Smooth muscle cell (in vitro differentiated cells): ENCODE measurements at regions not wholly inside any gene's neighbourhood (a gene's known extent, or its start where the extent isn't known, plus 50 kb on each side); places are given as distances from the start of the nearest gene placed in this dataset.

Experiments
- DNase-seq: peaks from one replicate; lab custom pipeline; 2025; ENCODE audit not compliant: unreplicated experiment; lab: John Stamatoyannopoulos, UW
- H2AFZ ChIP-seq: fragments of 200-600 bp; sonication (generic); 2 replicates; pipeline ENCODE4 v1.6.0; 2016; ENCODE audit warnings: antibody characterized with exemption, low read depth, mild to moderate bottlenecking
- H3F3A ChIP-seq: fragments of 200-600 bp; sonication (generic); 2 replicates; pipeline ENCODE4 v1.6.0; 2017; ENCODE audit warnings: antibody characterized with exemption, low read depth
- H3K27ac ChIP-seq: fragments of 200-600 bp; sonication (generic); 2 replicates; pipeline ENCODE4 v1.5.1; 2016; ENCODE audit warnings: low read depth, mild to moderate bottlenecking
- H3K27me3 ChIP-seq: fragments of 200-600 bp; sonication (generic); 2 replicates; pipeline ENCODE4 v1.6.1; 2016; ENCODE audit warnings: low read depth, mild to moderate bottlenecking
- H3K36me3 ChIP-seq: fragments of 200-600 bp; sonication (generic); 2 replicates; pipeline ENCODE4 v1.5.1; 2016; ENCODE audit warnings: low read depth
- H3K4me1 ChIP-seq: fragments of 200-600 bp; sonication (generic); 2 replicates; pipeline ENCODE4 v1.5.1; 2016; ENCODE audit warnings: low read depth
- H3K4me2 ChIP-seq: fragments of 200-600 bp; sonication (generic); 2 replicates; pipeline ENCODE4 v1.6.0; 2016; ENCODE audit warnings: mild to moderate bottlenecking
- H3K4me3 ChIP-seq: fragments of 200-600 bp; sonication (generic); 2 replicates; pipeline ENCODE4 v1.5.1; 2016; ENCODE audit warnings: mild to moderate bottlenecking
- H3K79me2 ChIP-seq: fragments of 200-600 bp; sonication (generic); 2 replicates; pipeline ENCODE4 v1.6.0; 2016; ENCODE audit warnings: low read depth, mild to moderate bottlenecking
- H3K9ac ChIP-seq: fragments of 200-600 bp; sonication (generic); 2 replicates; pipeline ENCODE4 v1.6.0; 2016; ENCODE audit warnings: low read depth
- H3K9me3 ChIP-seq: fragments of 200-600 bp; sonication (generic); replicated peaks from 2 replicates; pipeline ENCODE4 v1.5.1; 2016; ENCODE audit warnings: low read depth
- H4K20me1 ChIP-seq: fragments of 200-600 bp; sonication (generic); 2 replicates; pipeline ENCODE4 v1.6.0; 2016; ENCODE audit warnings: low read depth
- WGBS: methylation state at CpG from one replicate; pipeline ENCODE4 v1.1.7; 2016; ENCODE audit warnings: low lambda C conversion rate; 5-methylcytosine and 5-hydroxymethylcytosine counted together
- TF ChIP-seq, protein P1 (sequence below): fragments of 200-600 bp; sonication (generic); IDR thresholded peaks from 2 replicates; pipeline ENCODE4 v1.5.1; 2017; ENCODE audit warnings: borderline replicate concordance, mild to moderate bottlenecking, antibody characterized with exemption; ENCODE audit not compliant: insufficient read depth, poor library complexity, severe bottlenecking

DNA sequence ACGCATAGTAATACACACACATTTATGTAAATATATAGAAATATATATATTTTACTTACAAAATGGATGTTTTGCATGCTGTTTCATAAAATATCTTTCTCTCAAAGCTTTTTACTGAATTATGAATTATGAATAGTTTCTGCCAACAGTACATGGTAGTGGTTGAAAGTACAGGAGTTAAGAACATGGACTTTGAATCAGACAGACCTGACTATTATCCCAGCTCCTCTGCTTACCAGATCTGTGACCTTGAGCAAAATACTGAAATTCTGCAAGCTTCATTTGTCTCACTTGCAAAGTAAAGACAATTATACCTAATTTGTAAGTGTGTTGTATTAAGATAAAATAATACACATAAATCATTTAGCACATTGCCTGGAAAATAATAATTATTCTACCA lies 459.5 kb downstream of the EPM2A start:
- Histone ChIP-seq H3K9ac (no peak overlapping the region), H3K27me3 (no peaks in the 10 kb centered on the region), H3K79me2 (no peaks in the 10 kb centered on the region), H3K4me3 (no peak overlapping the region), H2AFZ (no peak overlapping the region), H3K4me2 (no peak overlapping the region), H3K4me1 (no peaks in the 10 kb centered on the region), H3F3A (no peaks in the 10 kb centered on the region), H3K36me3 (no peaks in the 10 kb centered on the region), H3K9me3 (no peaks in the 10 kb centered on the region), H4K20me1 (no peaks in the 10 kb centered on the region), H3K27ac (no peak overlapping the region)
- no peak for DNase-seq
- TF ChIP-seq, protein P1, sequence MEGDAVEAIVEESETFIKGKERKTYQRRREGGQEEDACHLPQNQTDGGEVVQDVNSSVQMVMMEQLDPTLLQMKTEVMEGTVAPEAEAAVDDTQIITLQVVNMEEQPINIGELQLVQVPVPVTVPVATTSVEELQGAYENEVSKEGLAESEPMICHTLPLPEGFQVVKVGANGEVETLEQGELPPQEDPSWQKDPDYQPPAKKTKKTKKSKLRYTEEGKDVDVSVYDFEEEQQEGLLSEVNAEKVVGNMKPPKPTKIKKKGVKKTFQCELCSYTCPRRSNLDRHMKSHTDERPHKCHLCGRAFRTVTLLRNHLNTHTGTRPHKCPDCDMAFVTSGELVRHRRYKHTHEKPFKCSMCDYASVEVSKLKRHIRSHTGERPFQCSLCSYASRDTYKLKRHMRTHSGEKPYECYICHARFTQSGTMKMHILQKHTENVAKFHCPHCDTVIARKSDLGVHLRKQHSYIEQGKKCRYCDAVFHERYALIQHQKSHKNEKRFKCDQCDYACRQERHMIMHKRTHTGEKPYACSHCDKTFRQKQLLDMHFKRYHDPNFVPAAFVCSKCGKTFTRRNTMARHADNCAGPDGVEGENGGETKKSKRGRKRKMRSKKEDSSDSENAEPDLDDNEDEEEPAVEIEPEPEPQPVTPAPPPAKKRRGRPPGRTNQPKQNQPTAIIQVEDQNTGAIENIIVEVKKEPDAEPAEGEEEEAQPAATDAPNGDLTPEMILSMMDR: no peak
- WGBS: 97% methylated on average over 1 of the region's 1 CpG

DNA sequence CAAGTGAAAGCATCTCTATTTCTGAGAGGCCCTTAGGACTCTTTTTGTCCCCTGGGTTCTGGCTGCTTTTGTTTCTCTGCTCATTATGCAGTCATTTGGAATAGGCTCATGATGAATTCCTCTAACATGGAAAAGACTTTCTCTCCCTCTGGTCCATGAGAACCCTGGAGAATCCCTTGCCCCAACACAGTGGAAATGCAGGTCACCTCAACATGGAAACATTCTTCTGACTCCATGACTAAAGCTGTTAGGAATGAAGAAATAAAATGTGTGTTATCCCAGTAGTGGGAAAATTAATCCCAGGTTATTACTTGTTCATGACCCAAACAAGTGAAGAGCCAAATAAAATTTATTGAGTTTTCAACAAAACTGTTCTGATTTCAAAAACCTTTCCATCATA lies 458.6 kb downstream of the EPM2A start:
- Histone ChIP-seq H3K36me3 (no peaks in the 10 kb centered on the region), H3F3A (no peaks in the 10 kb centered on the region), H3K79me2 (no peaks in the 10 kb centered on the region), H3K9me3 (no peaks in the 10 kb centered on the region), H3K27me3 (no peaks in the 10 kb centered on the region), H3K4me1 (no peaks in the 10 kb centered on the region), H4K20me1 (no peaks in the 10 kb centered on the region), H2AFZ (no peak overlapping the region), H3K9ac (no peak overlapping the region), H3K27ac (no peak overlapping the region), H3K4me2 (no peak overlapping the region), H3K4me3 (no peak overlapping the region)
- TF ChIP-seq, protein P1: no peak
- DNase-seq: no peak

DNA sequence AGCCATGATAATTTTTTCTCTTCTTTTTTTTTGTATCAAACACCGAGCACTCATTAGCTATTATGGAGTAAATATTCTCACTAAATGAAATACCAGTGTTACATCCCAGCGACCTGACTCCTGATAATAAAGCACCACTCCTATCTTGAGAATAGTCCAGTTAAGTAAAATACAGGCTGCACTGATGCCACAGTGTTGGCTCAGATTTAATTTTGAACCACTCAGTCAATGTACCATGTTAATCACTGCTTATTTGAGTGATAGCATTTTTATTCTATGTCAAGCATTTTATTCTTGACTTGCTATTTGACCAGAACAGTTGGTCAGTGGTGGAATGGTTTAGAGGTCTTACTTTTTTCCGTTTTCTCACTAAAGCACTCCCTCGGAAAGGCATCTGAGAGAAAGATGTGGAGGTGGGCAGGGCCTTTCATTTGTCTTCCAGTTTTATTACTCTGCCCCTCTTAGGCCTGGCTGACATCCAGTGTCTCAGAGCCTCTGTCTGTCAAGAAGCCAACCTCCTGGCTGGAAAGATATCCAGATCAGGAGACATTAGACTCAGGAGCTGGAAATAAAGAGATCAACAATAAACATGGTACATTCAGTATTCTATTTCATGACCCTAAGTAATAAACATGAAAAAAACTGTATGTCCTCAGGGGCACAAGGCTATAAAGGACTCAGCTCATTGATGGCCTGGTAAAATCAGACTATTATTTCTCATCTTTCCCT lies 457.8 kb downstream of the EPM2A start:
- TF ChIP-seq, protein P1: no peak
- Histone ChIP-seq H3K9me3 (no peaks in the 10 kb centered on the region), H3K4me3 (no peak overlapping the region), H3K4me2 (no peak overlapping the region), H3F3A (no peaks in the 10 kb centered on the region), H3K36me3 (no peaks in the 10 kb centered on the region), H3K27ac (no peak overlapping the region), H3K27me3 (no peaks in the 10 kb centered on the region), H3K79me2 (no peaks in the 10 kb centered on the region), H3K9ac (no peak overlapping the region), H3K4me1 (no peaks in the 10 kb centered on the region), H4K20me1 (no peaks in the 10 kb centered on the region), H2AFZ (no peak overlapping the region)
- 99% methylated on average over 4 of the region's 4 CpGs for WGBS
- DNase-seq: no peak

DNA sequence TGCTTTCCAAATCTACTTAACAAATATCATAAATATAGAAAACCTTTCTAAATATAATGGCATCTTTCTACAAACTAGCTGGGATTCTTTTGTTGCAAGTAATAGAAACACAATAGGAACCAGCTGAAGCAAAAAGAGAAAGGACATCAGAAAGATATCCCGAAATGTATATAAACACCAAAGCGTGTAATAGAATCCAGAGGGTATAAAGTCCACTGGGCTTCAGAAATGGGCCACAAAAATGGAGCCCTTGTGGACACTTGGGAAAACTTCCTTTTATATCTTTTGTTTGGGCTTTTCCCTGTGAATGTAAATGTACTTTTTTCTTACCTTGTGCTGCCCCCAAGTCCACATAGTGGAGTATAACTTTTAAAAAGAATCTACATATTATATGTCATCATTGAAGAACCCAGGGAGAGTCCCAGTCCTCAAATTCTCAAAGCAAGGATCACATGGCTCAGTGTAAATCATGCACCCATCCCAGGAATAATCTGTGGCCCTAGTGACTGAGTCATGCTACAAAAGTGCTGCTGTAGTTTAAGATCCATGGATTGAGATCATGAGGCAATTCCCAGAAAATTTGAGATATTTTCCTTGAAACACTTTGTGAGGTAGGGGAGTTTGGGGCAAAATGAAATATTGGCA lies 457.0 kb downstream of the EPM2A start:
- Histone ChIP-seq H2AFZ (no peak overlapping the region), H3F3A (no peaks in the 10 kb centered on the region), H3K4me1 (no peaks in the 10 kb centered on the region), H3K4me3 (no peak overlapping the region), H3K79me2 (no peaks in the 10 kb centered on the region), H3K4me2 (no peak overlapping the region), H3K27me3 (no peaks in the 10 kb centered on the region), H4K20me1 (no peaks in the 10 kb centered on the region), H3K36me3 (no peaks in the 10 kb centered on the region), H3K27ac (no peak overlapping the region), H3K9ac (no peak overlapping the region), H3K9me3 (no peaks in the 10 kb centered on the region)
- DNase-seq: no peak
- 93% methylated on average over 2 of the region's 2 CpGs for WGBS
- TF ChIP-seq, protein P1: no peak
